CD8-positive, alpha-beta memory T cell (primary cell): ENCODE measurements at regions not wholly inside any gene's neighbourhood (a gene's known extent, or its start where the extent isn't known, plus 50 kb on each side); places are given as distances from the start of the nearest gene placed in this dataset.
A peak's percentile ranks its signal among the peaks of the same experiment; 100 is the strongest.

Source experiments
- CTCF ChIA-PET: fragments of 350-600 bp; sonication (Branson Sonifier 250); formaldehyde crosslinking; loops from one replicate; lab custom pipeline; 2021; ENCODE audit warnings: antibody characterized with exemption; lab: Charles Lee
- POLR2A ChIA-PET: fragments of 350-600 bp; sonication (Branson Sonifier 250); formaldehyde crosslinking; loops from one replicate; lab custom pipeline; 2021; ENCODE audit warnings: antibody characterized with exemption; lab: Charles Lee
- DNase-seq, 5 donors: peaks; one replicate each; pipeline versions ENCODE4 v3.0.0 to v3.0.0-alpha.2; 2020 to 2022; ENCODE audit warnings: mixed read lengths in 1 of 5
- H3K27ac ChIP-seq: one replicate; pipeline ENCODE4 v1.7.0; 2013; ENCODE audit warnings: low read depth, mild to moderate bottlenecking, low read length, moderate library complexity
- H3K27me3 ChIP-seq: 2 replicates; pipeline ENCODE4 v1.7.0; 2013; ENCODE audit warnings: low read length, mild to moderate bottlenecking; ENCODE audit not compliant: insufficient read depth, poor library complexity, severe bottlenecking
- H3K36me3 ChIP-seq: 2 replicates; pipeline ENCODE4 v1.7.0; 2013; ENCODE audit warnings: mild to moderate bottlenecking, low read length, moderate library complexity; ENCODE audit not compliant: insufficient read depth
- H3K4me1 ChIP-seq: 2 replicates; pipeline ENCODE4 v1.7.0; 2013; ENCODE audit warnings: mild to moderate bottlenecking, low read length, moderate library complexity; ENCODE audit not compliant: insufficient read depth
- H3K4me3 ChIP-seq: 2 replicates; pipeline ENCODE4 v1.7.0; 2013; ENCODE audit warnings: mild to moderate bottlenecking, low read length
- H3K9me3 ChIP-seq: 2 replicates; pipeline ENCODE4 v1.7.0; 2013; ENCODE audit warnings: mild to moderate bottlenecking, low read length
- H3K27ac Mint-ChIP-seq, 8 donors: one replicate each; pipeline ENCODE4 v1.8.0; 2020 to 2021; ENCODE audit warnings: mixed read lengths in 8 of 8, mild to moderate bottlenecking in 6 of 8, inconsistent platforms in 3 of 8, moderate library complexity in 3 of 8
- H3K27me3 Mint-ChIP-seq, 2 donors: one replicate each; pipeline ENCODE4 v1.8.0; 2020 to 2021; ENCODE audit warnings: mixed read lengths in 2 of 2, mild to moderate bottlenecking in 1 of 2, moderate library complexity in 1 of 2
- H3K36me3 Mint-ChIP-seq, 3 donors: one replicate each; pipeline ENCODE4 v1.8.0; 2020 to 2021; ENCODE audit warnings: mixed read lengths in 3 of 3, inconsistent platforms in 1 of 3, mild to moderate bottlenecking in 1 of 3
- H3K4me1 Mint-ChIP-seq, 3 donors: one replicate each; pipeline ENCODE4 v1.8.0; 2020 to 2021; ENCODE audit warnings: mixed read lengths in 3 of 3, inconsistent platforms in 1 of 3, mild to moderate bottlenecking in 1 of 3
- H3K4me3 Mint-ChIP-seq, 7 donors: one replicate each; pipeline ENCODE4 v1.8.0; 2020 to 2021; ENCODE audit warnings: mixed read lengths in 7 of 7, mild to moderate bottlenecking in 6 of 7, moderate library complexity in 4 of 7, inconsistent platforms in 2 of 7
- H3K9me3 Mint-ChIP-seq, 5 donors: one replicate each; pipeline ENCODE4 v1.8.0; 2020 to 2022; ENCODE audit warnings: mixed read lengths in 5 of 5, mild to moderate bottlenecking in 3 of 5, moderate library complexity in 2 of 5, inconsistent platforms in 1 of 5

GRCh38 chr15:29570948-29571791 is 251.1 kb downstream of the TJP1 start:
- DNase-seq, result no peak

GRCh38 chr15:29570121-29570947 is 251.9 kb downstream of the TJP1 start:
- CTCF ChIA-PET, result no interaction called here
- POLR2A ChIA-PET, result no interaction called here
- Histone ChIP-seq H3K27ac (no peak overlapping the region), H3K4me3 (no peak overlapping the region), H3K4me1 (no peaks in the 10 kb centered on the region), H3K9me3 (no peaks in the 10 kb centered on the region), H3K27me3 (no peaks in the 10 kb centered on the region), H3K36me3 (no peaks in the 10 kb centered on the region)
- H3K4me1 Mint-ChIP-seq, result peaks cover 2 to 12% (median 8%) of the 10 kb centered on the region in 3 donors
- H3K36me3 Mint-ChIP-seq, result no peaks in the 10 kb centered on the region
- H3K27me3 Mint-ChIP-seq, result peaks cover 41 to 70% of the 10 kb centered on the region in 2 donors
- no peak for DNase-seq
- no peak overlapping the region for H3K27ac Mint-ChIP-seq
- no peak overlapping the region for H3K4me3 Mint-ChIP-seq
- H3K9me3 Mint-ChIP-seq, result peaks cover 0 to 19% (median 6%) of the 10 kb centered on the region in 5 donors

More at GRCh38 chr15:29570948-29571791, 251.1 kb downstream of the TJP1 start:
- Mint-ChIP-seq H3K4me3 (peak overlapping the region in 2 of 7 donors; percentile 20 to 39), H3K9me3 (peaks cover 0 to 19% (median 6%) of the 10 kb centered on the region in 5 donors), H3K4me1 (peaks cover 2 to 12% (median 8%) of the 10 kb centered on the region in 3 donors), H3K36me3 (no peaks in the 10 kb centered on the region), H3K27ac (no peak overlapping the region), H3K27me3 (peaks cover 41 to 69% of the 10 kb centered on the region in 2 donors)
- Histone ChIP-seq H3K4me3 (no peak overlapping the region), H3K36me3 (no peaks in the 10 kb centered on the region), H3K4me1 (no peaks in the 10 kb centered on the region), H3K27me3 (no peaks in the 10 kb centered on the region), H3K9me3 (no peaks in the 10 kb centered on the region), H3K27ac (no peak overlapping the region)
- ChIA-PET POLR2A (no interaction called here), CTCF (no interaction called here)

GRCh38 chr15:29569533-29570092 is 252.7 kb downstream of the TJP1 start:
- ChIA-PET CTCF (no interaction called here), POLR2A (no interaction called here)
- peaks cover 41 to 63% of the 10 kb centered on the region in 2 donors for H3K27me3 Mint-ChIP-seq
- Histone ChIP-seq H3K27ac (no peak overlapping the region), H3K4me1 (no peaks in the 10 kb centered on the region), H3K9me3 (no peaks in the 10 kb centered on the region), H3K4me3 (no peak overlapping the region), H3K36me3 (no peaks in the 10 kb centered on the region), H3K27me3 (no peaks in the 10 kb centered on the region)
- H3K27ac Mint-ChIP-seq, result peak overlapping the region in 1 of 8 donors; percentile 1
- H3K9me3 Mint-ChIP-seq, result peaks cover 0 to 19% (median 6%) of the 10 kb centered on the region in 5 donors
- H3K4me3 Mint-ChIP-seq, result peak overlapping the region in 1 of 7 donors; percentile 21
- H3K36me3 Mint-ChIP-seq, result no peaks in the 10 kb centered on the region
- peaks cover 2 to 12% (median 8%) of the 10 kb centered on the region in 3 donors for H3K4me1 Mint-ChIP-seq
- DNase-seq, result no peak

- Histone ChIP-seq H3K27me3 (no peaks in the 10 kb centered on the region), H3K27ac (no peak overlapping the region), H3K36me3 (no peaks in the 10 kb centered on the region), H3K4me1 (no peaks in the 10 kb centered on the region), H3K9me3 (no peaks in the 10 kb centered on the region), H3K4me3 (no peak overlapping the region)
- Mint-ChIP-seq H3K27me3 (peaks cover 40 to 57% of the 10 kb centered on the region in 2 donors), H3K4me3 (no peak overlapping the region), H3K4me1 (peaks cover 2 to 12% (median 8%) of the 10 kb centered on the region in 3 donors), H3K9me3 (peaks cover 0 to 22% (median 6%) of the 10 kb centered on the region in 5 donors), H3K36me3 (no peaks in the 10 kb centered on the region), H3K27ac (no peak overlapping the region)
- ChIA-PET CTCF (no interaction called here), POLR2A (no interaction called here)
- DNase-seq, result no peak
These were observed 253.3 kb downstream of the TJP1 start for GRCh38 chr15:29568840-29569532.

- no peak for DNase-seq
- Histone ChIP-seq H3K9me3 (no peaks in the 10 kb centered on the region), H3K4me3 (no peak overlapping the region), H3K36me3 (no peaks in the 10 kb centered on the region), H3K4me1 (no peaks in the 10 kb centered on the region), H3K27ac (no peak overlapping the region), H3K27me3 (no peaks in the 10 kb centered on the region)
- Mint-ChIP-seq H3K4me3 (no peak overlapping the region), H3K9me3 (peaks cover 0 to 17% (median 9%) of the 10 kb centered on the region in 5 donors), H3K27me3 (peaks cover 36 to 45% of the 10 kb centered on the region in 2 donors), H3K27ac (no peak overlapping the region), H3K4me1 (peaks cover 2 to 12% (median 8%) of the 10 kb centered on the region in 3 donors), H3K36me3 (no peaks in the 10 kb centered on the region)
- CTCF ChIA-PET, result no interaction called here
- POLR2A ChIA-PET, result no interaction called here
These were observed 254.9 kb downstream of the TJP1 start for GRCh38 chr15:29567336-29567735.

- no peaks in the 10 kb centered on the region for H3K9me3 ChIP-seq
- Mint-ChIP-seq H3K4me1 (peaks cover 2 to 12% (median 8%) of the 10 kb centered on the region in 3 donors), H3K36me3 (no peaks in the 10 kb centered on the region), H3K27ac (no peak overlapping the region), H3K4me3 (no peak overlapping the region), H3K27me3 (peaks cover 34 to 41% of the 10 kb centered on the region in 2 donors), H3K9me3 (peaks cover 0 to 17% (median 10%) of the 10 kb centered on the region in 5 donors)
- H3K27me3 ChIP-seq, result no peaks in the 10 kb centered on the region
- H3K27ac ChIP-seq, result no peak overlapping the region
- no peaks in the 10 kb centered on the region for H3K36me3 ChIP-seq
- H3K4me1 ChIP-seq, result no peaks in the 10 kb centered on the region
- POLR2A ChIA-PET, result no interaction called here
- H3K4me3 ChIP-seq, result no peak overlapping the region
- CTCF ChIA-PET, result no interaction called here
- DNase-seq, result no peak
These were observed 255.4 kb downstream of the TJP1 start for GRCh38 chr15:29566914-29567313.

GRCh38 chr15:29563112-29563511 is 259.2 kb downstream of the TJP1 start:
- ChIA-PET CTCF (no interaction called here), POLR2A (no interaction called here)
- peaks cover 13 to 40% of the 10 kb centered on the region in 2 donors for H3K27me3 Mint-ChIP-seq
- no peaks in the 10 kb centered on the region for H3K36me3 ChIP-seq
- H3K4me1 Mint-ChIP-seq, result no peaks in the 10 kb centered on the region
- H3K4me1 ChIP-seq, result no peaks in the 10 kb centered on the region
- no peak overlapping the region for H3K27ac ChIP-seq
- no peaks in the 10 kb centered on the region for H3K9me3 ChIP-seq
- H3K4me3 Mint-ChIP-seq, result no peak overlapping the region
- H3K4me3 ChIP-seq, result no peak overlapping the region
- no peak for DNase-seq
- no peaks in the 10 kb centered on the region for H3K36me3 Mint-ChIP-seq
- peaks cover 0 to 20% (median 9%) of the 10 kb centered on the region in 5 donors for H3K9me3 Mint-ChIP-seq
- H3K27me3 ChIP-seq, result no peaks in the 10 kb centered on the region
- no peak overlapping the region for H3K27ac Mint-ChIP-seq
